ENCODE measurements at regions not wholly inside any gene's neighbourhood (a gene's known extent, or its start where the extent isn't known, plus 50 kb on each side); places are given as distances from the start of the nearest gene placed in this dataset.
"Not testable (repeated sequence)": the region's sequence is repeated elsewhere in the genome, so short reads cannot be mapped to it uniquely, and the experiment has no call there.

DNA sequence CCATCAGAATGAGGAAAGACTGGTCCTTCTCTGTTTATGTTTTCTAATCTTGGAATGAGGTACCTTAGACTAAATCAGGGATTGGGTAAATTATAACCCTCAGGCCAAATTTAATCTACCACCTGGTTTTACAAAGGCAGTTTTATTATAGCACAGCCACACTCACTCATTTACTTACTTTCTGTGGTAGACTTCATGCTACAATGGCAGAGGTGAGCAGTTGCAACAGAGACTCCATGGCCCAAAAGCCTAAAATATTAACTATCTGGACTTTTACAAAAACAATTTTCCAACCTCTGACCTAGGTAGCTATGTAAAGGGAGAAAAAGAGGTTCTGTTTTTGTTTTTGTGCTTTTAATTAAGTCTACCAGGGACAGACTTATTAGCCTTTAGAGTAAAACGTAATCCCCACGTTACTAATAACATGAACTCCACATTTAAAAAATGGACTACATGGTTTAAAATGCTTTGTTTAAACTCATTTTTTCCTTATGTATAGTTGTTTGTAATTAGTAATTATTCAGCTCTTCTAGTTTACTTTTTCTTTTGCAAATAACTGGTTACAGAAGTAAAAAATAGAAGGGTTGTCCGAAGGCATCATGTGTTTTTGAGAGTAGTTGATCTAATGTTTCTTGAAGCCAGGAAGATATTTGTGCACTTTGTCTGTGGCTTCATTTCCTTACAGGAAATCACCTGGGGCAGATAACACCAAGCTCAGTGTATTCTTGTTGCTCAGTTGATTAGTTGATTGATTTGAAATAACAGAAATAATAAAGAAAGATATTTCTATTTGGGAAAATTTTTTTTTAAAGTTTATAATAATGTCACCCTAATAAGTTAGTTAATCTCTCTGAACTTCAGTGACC lies 57.6 kb upstream of the ATP2B1 start:
- H3K27me3 ChIP-seq (ENCODE audit: low read length), result no peaks in the 10 kb centered on the region
- H3K4me3 ChIP-seq (ENCODE audit: insufficient read depth, low read length, poor library complexity, severe bottlenecking), result no peak overlapping the region
- no peaks in the 10 kb centered on the region for H3K79me2 ChIP-seq (ENCODE audit: insufficient read depth, low read length)
- H3K27ac ChIP-seq (ENCODE audit: low read depth, low read length), result no peak overlapping the region; the same call in 1 of the 2 replicates
- no peak for TF ChIP-seq EZH2phosphoT487 (conservative IDR thresholded peaks at IDR 0.05; ENCODE audit: low read length)
- TF ChIP-seq, protein P1, sequence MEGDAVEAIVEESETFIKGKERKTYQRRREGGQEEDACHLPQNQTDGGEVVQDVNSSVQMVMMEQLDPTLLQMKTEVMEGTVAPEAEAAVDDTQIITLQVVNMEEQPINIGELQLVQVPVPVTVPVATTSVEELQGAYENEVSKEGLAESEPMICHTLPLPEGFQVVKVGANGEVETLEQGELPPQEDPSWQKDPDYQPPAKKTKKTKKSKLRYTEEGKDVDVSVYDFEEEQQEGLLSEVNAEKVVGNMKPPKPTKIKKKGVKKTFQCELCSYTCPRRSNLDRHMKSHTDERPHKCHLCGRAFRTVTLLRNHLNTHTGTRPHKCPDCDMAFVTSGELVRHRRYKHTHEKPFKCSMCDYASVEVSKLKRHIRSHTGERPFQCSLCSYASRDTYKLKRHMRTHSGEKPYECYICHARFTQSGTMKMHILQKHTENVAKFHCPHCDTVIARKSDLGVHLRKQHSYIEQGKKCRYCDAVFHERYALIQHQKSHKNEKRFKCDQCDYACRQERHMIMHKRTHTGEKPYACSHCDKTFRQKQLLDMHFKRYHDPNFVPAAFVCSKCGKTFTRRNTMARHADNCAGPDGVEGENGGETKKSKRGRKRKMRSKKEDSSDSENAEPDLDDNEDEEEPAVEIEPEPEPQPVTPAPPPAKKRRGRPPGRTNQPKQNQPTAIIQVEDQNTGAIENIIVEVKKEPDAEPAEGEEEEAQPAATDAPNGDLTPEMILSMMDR (IDR thresholded peaks at IDR 0.05; ENCODE audit: insufficient read depth, low read length, poor library complexity, severe bottlenecking), result no peak
- no peaks in the 10 kb centered on the region for H3F3A ChIP-seq (ENCODE audit: insufficient read depth)
- H3K9me3 ChIP-seq (ENCODE audit: insufficient read depth, low read length), result no peaks in the 10 kb centered on the region
- no peaks in the 10 kb centered on the region for H3K9me2 ChIP-seq (replicated peaks; ENCODE audit: insufficient read depth, low read length)
- no peak overlapping the region for H3K9ac ChIP-seq (ENCODE audit: low read length)
- no peak overlapping the region for H2AFZ ChIP-seq (ENCODE audit: low read depth, low read length, severe bottlenecking)
- H3K36me3 ChIP-seq (ENCODE audit: low read length), result no peaks in the 10 kb centered on the region
- no peaks in the 10 kb centered on the region for H4K20me1 ChIP-seq (ENCODE audit: low read depth, low read length)
- H3K4me2 ChIP-seq (ENCODE audit: low read depth, low read length, poor library complexity, severe bottlenecking), result no peak overlapping the region

DNA sequence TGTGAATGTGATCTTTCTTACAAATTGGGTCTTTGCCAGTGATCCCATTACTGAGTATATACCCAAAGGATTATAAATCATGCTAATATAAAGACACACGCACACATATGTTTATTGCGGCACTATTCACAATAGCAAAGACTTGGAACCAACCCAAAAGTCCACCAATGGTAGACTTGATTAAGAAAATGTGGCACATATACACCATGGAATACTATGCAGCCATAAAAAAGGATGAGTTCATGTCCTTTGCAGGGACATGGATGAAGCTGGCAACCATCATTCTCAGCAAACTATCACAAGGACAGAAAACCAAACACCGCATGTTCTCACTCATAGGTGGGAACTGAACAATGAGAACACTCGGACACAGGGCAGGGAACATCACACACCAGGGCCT lies 55.5 kb upstream of the ATP2B1 start:
- not testable (repeated sequence) for H3K27me3 ChIP-seq (ENCODE audit: low read length); H3K9ac ChIP-seq (ENCODE audit: low read length); H3K9me2 ChIP-seq (replicated peaks; ENCODE audit: insufficient read depth, low read length); H3K36me3 ChIP-seq (ENCODE audit: low read length); H3F3A ChIP-seq (ENCODE audit: insufficient read depth); H2AFZ ChIP-seq (ENCODE audit: low read depth, low read length, severe bottlenecking); H3K79me2 ChIP-seq (ENCODE audit: insufficient read depth, low read length); H3K4me2 ChIP-seq (ENCODE audit: low read depth, low read length, poor library complexity, severe bottlenecking); H3K4me3 ChIP-seq (ENCODE audit: insufficient read depth, low read length, poor library complexity, severe bottlenecking); H4K20me1 ChIP-seq (ENCODE audit: low read depth, low read length); H3K27ac ChIP-seq (ENCODE audit: low read depth, low read length); H3K9me3 ChIP-seq (ENCODE audit: insufficient read depth, low read length)

DNA sequence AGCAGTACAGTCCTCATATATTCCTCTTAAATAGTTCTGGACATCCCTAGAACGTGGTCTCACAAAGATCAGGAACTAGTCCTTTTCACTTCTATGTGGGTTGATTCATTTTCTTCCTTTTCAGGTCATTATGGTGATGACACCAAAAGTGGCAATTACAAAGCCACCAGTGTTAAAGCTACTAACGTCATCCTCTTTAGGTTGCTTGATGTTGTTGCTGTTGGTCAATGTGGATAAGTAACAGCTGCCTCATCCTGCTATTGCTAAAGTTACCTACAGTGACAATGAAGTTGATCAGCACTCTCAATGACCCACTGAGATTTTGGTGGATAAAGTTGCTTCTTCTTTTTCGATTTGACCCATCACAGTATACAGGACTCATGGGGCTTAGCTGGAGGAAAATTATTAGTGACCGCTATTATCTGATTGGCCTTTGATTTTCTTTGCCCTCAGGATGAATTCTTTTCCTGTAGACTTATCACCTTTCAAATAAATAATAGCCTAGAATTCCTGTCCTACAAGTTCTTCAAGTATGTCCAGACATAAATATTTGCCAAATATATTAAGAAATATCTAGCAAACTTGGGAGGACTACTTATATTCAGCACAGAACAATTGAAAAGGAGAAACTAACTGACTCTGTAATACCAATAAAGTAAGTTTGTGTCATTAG lies 54.0 kb upstream of the ATP2B1 start:
- no peak for TF ChIP-seq EZH2phosphoT487 (conservative IDR thresholded peaks at IDR 0.05; ENCODE audit: low read length)
- TF ChIP-seq, protein P1 (IDR thresholded peaks at IDR 0.05; ENCODE audit: insufficient read depth, low read length, poor library complexity, severe bottlenecking), result no peak
- Histone ChIP-seq H3K9me3 (ENCODE audit: insufficient read depth, low read length) (no peaks in the 10 kb centered on the region), H3K4me2 (ENCODE audit: low read depth, low read length, poor library complexity, severe bottlenecking) (no peak overlapping the region), H3K27me3 (ENCODE audit: low read length) (no peaks in the 10 kb centered on the region), H3K9me2 (replicated peaks; ENCODE audit: insufficient read depth, low read length) (no peaks in the 10 kb centered on the region), H2AFZ (ENCODE audit: low read depth, low read length, severe bottlenecking) (no peak overlapping the region), H3K9ac (ENCODE audit: low read length) (no peak overlapping the region), H3K36me3 (ENCODE audit: low read length) (no peaks in the 10 kb centered on the region), H3K27ac (ENCODE audit: low read depth, low read length) (no peak overlapping the region), H4K20me1 (ENCODE audit: low read depth, low read length) (no peaks in the 10 kb centered on the region), H3F3A (ENCODE audit: insufficient read depth) (no peaks in the 10 kb centered on the region), H3K4me3 (ENCODE audit: insufficient read depth, low read length, poor library complexity, severe bottlenecking) (no peak overlapping the region), H3K79me2 (ENCODE audit: insufficient read depth, low read length) (no peaks in the 10 kb centered on the region)

GRCh38 chr12:89760783-89761182 lies 52.1 kb upstream of the ATP2B1 start:
- Histone ChIP-seq H4K20me1 (ENCODE audit: low read depth, low read length) (no peaks in the 10 kb centered on the region), H3K9me2 (replicated peaks; ENCODE audit: insufficient read depth, low read length) (no peaks in the 10 kb centered on the region), H3K79me2 (ENCODE audit: insufficient read depth, low read length) (no peaks in the 10 kb centered on the region), H3K9ac (ENCODE audit: low read length) (no peak overlapping the region), H3F3A (ENCODE audit: insufficient read depth) (no peaks in the 10 kb centered on the region), H2AFZ (ENCODE audit: low read depth, low read length, severe bottlenecking) (peak overlapping the region; percentile 29), H3K4me3 (ENCODE audit: insufficient read depth, low read length, poor library complexity, severe bottlenecking) (no peak overlapping the region), H3K27ac (ENCODE audit: low read depth, low read length) (no peak overlapping the region), H3K4me2 (ENCODE audit: low read depth, low read length, poor library complexity, severe bottlenecking) (no peak overlapping the region), H3K27me3 (ENCODE audit: low read length) (no peaks in the 10 kb centered on the region), H3K36me3 (ENCODE audit: low read length) (no peaks in the 10 kb centered on the region), H3K9me3 (ENCODE audit: insufficient read depth, low read length) (no peaks in the 10 kb centered on the region)
- TF ChIP-seq, protein P1 (IDR thresholded peaks at IDR 0.05; ENCODE audit: insufficient read depth, low read length, poor library complexity, severe bottlenecking), result no peak
- TF ChIP-seq EZH2phosphoT487 (conservative IDR thresholded peaks at IDR 0.05; ENCODE audit: low read length), result no peak
